Osteocyte (in vitro differentiated cells): ENCODE measurements at regions not wholly inside any gene's neighbourhood (a gene's known extent, or its start where the extent isn't known, plus 50 kb on each side); places are given as distances from the start of the nearest gene placed in this dataset.
"Not testable (repeated sequence)": the region's sequence is repeated elsewhere in the genome, so short reads cannot be mapped to it uniquely, and the experiment has no call there.

Experiments
- DNase-seq: peaks from one replicate; pipeline ENCODE4 v3.0.0; 2021; ENCODE audit warnings: mixed read lengths; ENCODE audit not compliant: unreplicated experiment; ENCODE audit errors: extremely low spot score
- H3K27ac Mint-ChIP-seq: one replicate; pipeline ENCODE4 v1.8.0; 2021; ENCODE audit warnings: mild to moderate bottlenecking, mixed read lengths; ENCODE audit not compliant: unreplicated experiment
- H3K27me3 Mint-ChIP-seq: one replicate; pipeline ENCODE4 v1.8.0; 2021; ENCODE audit warnings: mixed read lengths; ENCODE audit not compliant: unreplicated experiment
- H3K36me3 Mint-ChIP-seq: one replicate; pipeline ENCODE4 v1.8.0; 2021; ENCODE audit warnings: mixed read lengths; ENCODE audit not compliant: unreplicated experiment
- H3K4me1 Mint-ChIP-seq: one replicate; pipeline ENCODE4 v1.8.0; 2021; ENCODE audit warnings: mixed read lengths; ENCODE audit not compliant: unreplicated experiment
- H3K4me3 Mint-ChIP-seq: one replicate; pipeline ENCODE4 v1.8.0; 2021; ENCODE audit warnings: mild to moderate bottlenecking, moderate library complexity, mixed read lengths; ENCODE audit not compliant: unreplicated experiment
- H3K9me3 Mint-ChIP-seq: one replicate; pipeline ENCODE4 v1.8.0; 2021; ENCODE audit warnings: mixed read lengths; ENCODE audit not compliant: unreplicated experiment
- CTCF ChIP-seq: fragments of 200-600 bp; sonication (generic); IDR thresholded peaks from 2 replicates; pipeline ENCODE4 v1.5.0; 2021; ENCODE audit warnings: antibody characterized with exemption, mild to moderate bottlenecking, moderate library complexity

DNA sequence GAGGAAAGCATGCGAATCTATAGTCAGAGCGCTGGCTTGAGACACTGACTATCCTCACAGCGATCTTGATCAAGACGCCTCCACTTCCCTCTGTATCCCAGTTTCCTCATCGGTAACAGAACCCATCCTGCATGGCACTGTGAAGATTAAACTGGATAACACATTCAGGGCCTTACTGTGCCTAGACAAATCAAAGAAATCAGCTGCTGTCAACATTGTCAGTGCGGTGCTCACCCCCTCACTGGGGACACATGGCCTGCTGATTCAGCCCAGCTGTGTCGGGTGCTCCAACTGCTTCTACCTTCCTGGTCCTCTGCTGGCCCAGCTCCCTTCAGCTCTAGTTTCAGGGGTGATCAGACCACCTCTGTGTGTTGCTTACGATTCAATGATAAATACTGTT lies 268.6 kb upstream of the AGAP1 start:
- TF ChIP-seq CTCF, result no peak
- Mint-ChIP-seq H3K4me1 (no peaks in the 10 kb centered on the region), H3K9me3 (peaks cover 6% of the 10 kb centered on the region), H3K4me3 (no peak overlapping the region), H3K27me3 (peaks cover 29% of the 10 kb centered on the region), H3K36me3 (no peaks in the 10 kb centered on the region), H3K27ac (no peak overlapping the region)
- DNase-seq, result no peak

DNA sequence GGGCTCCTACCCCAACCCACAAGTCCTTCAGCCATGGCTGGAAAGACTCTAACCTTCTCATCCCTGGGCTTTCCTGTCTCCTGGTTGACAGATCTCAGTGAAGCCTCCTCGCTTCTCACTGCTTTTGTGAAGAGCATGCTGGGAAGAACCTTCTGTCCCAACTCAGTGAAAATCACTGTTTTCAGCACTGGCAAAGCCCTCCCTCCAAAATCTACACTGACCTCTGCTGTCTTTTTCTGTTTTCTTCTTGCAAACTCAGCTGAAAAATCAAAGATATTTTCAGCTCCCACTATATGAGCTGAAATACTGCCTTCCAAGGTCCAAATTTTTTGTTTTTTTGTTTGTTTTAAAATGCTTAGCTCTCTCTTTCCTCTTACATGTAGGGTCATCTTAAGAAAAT lies 266.3 kb upstream of the AGAP1 start:
- H3K4me3 Mint-ChIP-seq, result no peak overlapping the region
- peaks cover 6% of the 10 kb centered on the region for H3K9me3 Mint-ChIP-seq
- no peak for DNase-seq
- H3K27ac Mint-ChIP-seq, result no peak overlapping the region
- peaks cover 10% of the 10 kb centered on the region for H3K4me1 Mint-ChIP-seq
- no peaks in the 10 kb centered on the region for H3K36me3 Mint-ChIP-seq
- H3K27me3 Mint-ChIP-seq, result peaks cover 36% of the 10 kb centered on the region
- no peak for TF ChIP-seq CTCF

GRCh38 chr2:235228422-235228821 lies 265.4 kb upstream of the AGAP1 start:
- Mint-ChIP-seq H3K27me3 (peaks cover 36% of the 10 kb centered on the region), H3K4me1 (peaks cover 10% of the 10 kb centered on the region)
- not testable (repeated sequence) for H3K27ac Mint-ChIP-seq, H3K36me3 Mint-ChIP-seq, H3K9me3 Mint-ChIP-seq, DNase-seq, H3K4me3 Mint-ChIP-seq

- Mint-ChIP-seq H3K9me3 (no peaks in the 10 kb centered on the region), H3K27me3 (peaks cover 32% of the 10 kb centered on the region), H3K4me1 (peaks cover 10% of the 10 kb centered on the region), H3K27ac (no peak overlapping the region), H3K4me3 (no peak overlapping the region), H3K36me3 (no peaks in the 10 kb centered on the region)
- TF ChIP-seq CTCF, result no peak
- DNase-seq, result no peak
These were observed 264.6 kb upstream of the AGAP1 start for GRCh38 chr2:235229236-235229635.

- TF ChIP-seq CTCF, result no peak
- Mint-ChIP-seq H3K4me1 (peaks cover 10% of the 10 kb centered on the region), H3K27ac (no peak overlapping the region), H3K27me3 (peaks cover 30% of the 10 kb centered on the region), H3K4me3 (no peak overlapping the region), H3K9me3 (no peaks in the 10 kb centered on the region), H3K36me3 (no peaks in the 10 kb centered on the region)
- DNase-seq, result no peak
These were observed 262.8 kb upstream of the AGAP1 start for GRCh38 chr2:235230821-235231601.
